ENCODE measurements at regions not wholly inside any gene's neighbourhood (a gene's known extent, or its start where the extent isn't known, plus 50 kb on each side); places are given as distances from the start of the nearest gene placed in this dataset.
"Not testable (repeated sequence)": the region's sequence is repeated elsewhere in the genome, so short reads cannot be mapped to it uniquely, and the experiment has no call there.

- DNase-seq (ENCODE audit: low spot score): no peak
Measured at GRCh38 chr20:52309181-52309580, 117.6 kb upstream of the ZFP64 start.

GRCh38 chr20:52306477-52306876 lies 114.9 kb upstream of the ZFP64 start:
- DNase-seq (ENCODE audit: low spot score): no peak

GRCh38 chr20:52305858-52306257 lies 114.3 kb upstream of the ZFP64 start:
- no peak for DNase-seq (ENCODE audit: low spot score)

GRCh38 chr20:52305024-52305645 lies 113.6 kb upstream of the ZFP64 start:
- no peak for DNase-seq (ENCODE audit: low spot score)

- no peak for DNase-seq (ENCODE audit: low spot score)
Measured at GRCh38 chr20:52303281-52303950, 111.8 kb upstream of the ZFP64 start.

- DNase-seq (ENCODE audit: low spot score): no peak
Measured at GRCh38 chr20:52302736-52303135, 111.2 kb upstream of the ZFP64 start.

GRCh38 chr20:52302051-52302450 lies 110.5 kb upstream of the ZFP64 start:
- not testable (repeated sequence) for DNase-seq (ENCODE audit: low spot score)

- DNase-seq (ENCODE audit: low spot score): no peak
Measured at GRCh38 chr20:52295556-52295955, 104.0 kb upstream of the ZFP64 start.

- DNase-seq (ENCODE audit: low spot score): no peak
Measured at GRCh38 chr20:52294106-52294628, 102.6 kb upstream of the ZFP64 start.

- DNase-seq (ENCODE audit: low spot score): no peak
Measured at GRCh38 chr20:52291109-52291508, 99.5 kb upstream of the ZFP64 start.

- DNase-seq (ENCODE audit: low spot score): no peak
Measured at GRCh38 chr20:52290569-52290968, 99.0 kb upstream of the ZFP64 start.

GRCh38 chr20:52289956-52290565 lies 98.5 kb upstream of the ZFP64 start:
- no peak for DNase-seq (ENCODE audit: low spot score)

GRCh38 chr20:52280407-52280806 lies 88.8 kb upstream of the ZFP64 start:
- DNase-seq (ENCODE audit: low spot score): no peak

- DNase-seq (ENCODE audit: low spot score): no peak
Measured at GRCh38 chr20:52279706-52280105, 88.1 kb upstream of the ZFP64 start.

- no peak for DNase-seq (ENCODE audit: low spot score)
Measured at GRCh38 chr20:52275181-52275691, 83.7 kb upstream of the ZFP64 start.

- no peak for DNase-seq (ENCODE audit: low spot score)
Measured at GRCh38 chr20:52270696-52271095, 79.1 kb upstream of the ZFP64 start.

- DNase-seq (ENCODE audit: low spot score): no peak
Measured at GRCh38 chr20:52270001-52270606, 78.5 kb upstream of the ZFP64 start.

GRCh38 chr20:52269321-52269720 lies 77.7 kb upstream of the ZFP64 start:
- DNase-seq (ENCODE audit: low spot score): no peak

GRCh38 chr20:52268184-52268749 lies 76.7 kb upstream of the ZFP64 start:
- no peak for DNase-seq (ENCODE audit: low spot score)

- no peak for DNase-seq (ENCODE audit: low spot score)
Measured at GRCh38 chr20:52267418-52267817, 75.8 kb upstream of the ZFP64 start.

GRCh38 chr20:52263757-52264156 lies 72.2 kb upstream of the ZFP64 start:
- DNase-seq (ENCODE audit: low spot score): no peak

- DNase-seq (ENCODE audit: low spot score): no peak
Measured at GRCh38 chr20:52261792-52262191, 70.2 kb upstream of the ZFP64 start.

Data from germinal center (tissue), 1 donor.